Liver (tissue), 8 donors: ENCODE measurements at regions not wholly inside any gene's neighbourhood (a gene's known extent, or its start where the extent isn't known, plus 50 kb on each side); places are given as distances from the start of the nearest gene placed in this dataset.

Experiments
- DNase-seq: peaks from one replicate; pipeline ENCODE4 v3.0.0-alpha.2; 2017; ENCODE audit warnings: low spot score
- H3K27ac ChIP-seq, 2 donors: one replicate each; pipeline ENCODE4 v1.7.0; 2013; ENCODE audit warnings: inconsistent platforms in 2 of 2, low read length in 2 of 2, control low read depth in 1 of 2, low read depth in 1 of 2, mild to moderate bottlenecking in 1 of 2
- H3K27me3 ChIP-seq, 4 donors: one replicate each; pipeline versions ENCODE4 v1.6.1 to v1.7.0; 2013; ENCODE audit warnings: low read length in 3 of 4, inconsistent platforms in 1 of 4, mild to moderate bottlenecking in 1 of 4, moderate library complexity in 1 of 4; ENCODE audit not compliant: control insufficient read depth in 4 of 4, insufficient read depth in 4 of 4
- H3K36me3 ChIP-seq, 4 donors: one replicate each; pipeline versions ENCODE4 v1.6.1 to v1.7.0; 2013; ENCODE audit warnings: low read length in 3 of 4, mild to moderate bottlenecking in 3 of 4, low read depth in 1 of 4, moderate library complexity in 1 of 4; ENCODE audit not compliant: control insufficient read depth in 4 of 4, insufficient read depth in 3 of 4
- H3K4me1 ChIP-seq, 4 donors: one replicate each; pipeline versions ENCODE4 v1.6.1 to v1.7.0; 2013; ENCODE audit warnings: low read length in 3 of 4, mild to moderate bottlenecking in 3 of 4, moderate library complexity in 1 of 4; ENCODE audit not compliant: control insufficient read depth in 4 of 4, insufficient read depth in 4 of 4
- H3K4me3 ChIP-seq, 3 donors: one replicate each; pipeline versions ENCODE4 v1.6.1 to v1.7.0; 2013; ENCODE audit warnings: low read length in 3 of 3, control low read depth in 1 of 3, low read depth in 1 of 3, mild to moderate bottlenecking in 1 of 3
- H3K9ac ChIP-seq, 2 donors: one replicate each; pipeline ENCODE4 v1.7.0; 2013; ENCODE audit warnings: low read length in 2 of 2, mild to moderate bottlenecking in 2 of 2, moderate library complexity in 2 of 2, control low read depth in 1 of 2, low read depth in 1 of 2
- H3K9me3 ChIP-seq, 4 donors: one replicate each; pipeline versions ENCODE4 v1.6.1 to v1.7.0; 2013; ENCODE audit warnings: low read length in 3 of 4; ENCODE audit not compliant: control insufficient read depth in 4 of 4
- ATF3 ChIP-seq: IDR thresholded peaks from 2 replicates; pipeline ENCODE4 v1.6.1; 2016; ENCODE audit warnings: antibody characterized with exemption
- CTCF ChIP-seq: fragments of 150-350 bp; IDR thresholded peaks from 2 replicates; pipeline ENCODE4 v1.5.1; 2017; ENCODE audit warnings: improper control_type of control experiment, low read depth, low read length; ENCODE audit not compliant: missing input control
- EGR1 ChIP-seq, 2 donors: IDR thresholded peaks; 2 replicates each; pipeline ENCODE4 v1.6.1; 2016 to 2018; ENCODE audit warnings: antibody characterized with exemption in 2 of 2, low read depth in 2 of 2
- FOXA1 ChIP-seq: IDR thresholded peaks from 2 replicates; pipeline ENCODE4 v1.6.1; 2016; ENCODE audit warnings: antibody characterized with exemption
- FOXA2 ChIP-seq: IDR thresholded peaks from 2 replicates; pipeline ENCODE4 v1.6.1; 2016; ENCODE audit warnings: antibody characterized with exemption
- GABPA ChIP-seq, 2 donors: IDR thresholded peaks in 1 of 2; conservative IDR thresholded peaks in 1 of 2; 2 replicates each; pipeline ENCODE4 v1.6.1; 2016; ENCODE audit warnings: antibody characterized with exemption in 2 of 2, mild to moderate bottlenecking in 1 of 2, moderate library complexity in 1 of 2
- HNF4A ChIP-seq, 2 donors: conservative IDR thresholded peaks; 2 replicates each; pipeline ENCODE4 v1.6.1; 2016; ENCODE audit warnings: antibody characterized with exemption in 2 of 2, mild to moderate bottlenecking in 2 of 2
- HNF4G ChIP-seq: IDR thresholded peaks from 2 replicates; pipeline ENCODE4 v1.6.1; 2016; ENCODE audit warnings: antibody characterized with exemption
- JUND ChIP-seq, 2 donors: IDR thresholded peaks; 2 replicates each; pipeline ENCODE4 v1.6.1; 2016; ENCODE audit warnings: antibody characterized with exemption in 2 of 2
- MAX ChIP-seq: IDR thresholded peaks from 2 replicates; pipeline ENCODE4 v1.6.1; 2016; ENCODE audit warnings: antibody characterized with exemption
- NR2F2 ChIP-seq: IDR thresholded peaks from 2 replicates; pipeline ENCODE4 v1.6.1; 2016; ENCODE audit warnings: antibody characterized with exemption
- RAD21 ChIP-seq, 2 donors: IDR thresholded peaks; 2 replicates each; pipeline ENCODE4 v1.6.1; 2016; ENCODE audit warnings: antibody characterized with exemption in 2 of 2, mild to moderate bottlenecking in 2 of 2
- REST ChIP-seq: IDR thresholded peaks from 2 replicates; pipeline ENCODE4 v1.6.1; 2016; ENCODE audit warnings: antibody characterized with exemption, mild to moderate bottlenecking
- RXRA ChIP-seq, 2 donors: IDR thresholded peaks; 2 replicates each; pipeline ENCODE4 v1.6.1; 2017 to 2018; ENCODE audit warnings: antibody characterized with exemption in 2 of 2, mild to moderate bottlenecking in 1 of 2
- SP1 ChIP-seq: IDR thresholded peaks from 2 replicates; pipeline ENCODE4 v1.6.1; 2018; ENCODE audit warnings: antibody characterized with exemption, mild to moderate bottlenecking
- TAF1 ChIP-seq: conservative IDR thresholded peaks from 2 replicates; pipeline ENCODE4 v1.6.1; 2016; ENCODE audit warnings: antibody characterized with exemption, mild to moderate bottlenecking
- YY1 ChIP-seq: IDR thresholded peaks from 2 replicates; pipeline ENCODE4 v1.6.1; 2016; ENCODE audit warnings: antibody characterized with exemption, mild to moderate bottlenecking
- ZBTB33 ChIP-seq: IDR thresholded peaks from 2 replicates; pipeline ENCODE4 v1.6.1; 2016; ENCODE audit warnings: antibody characterized with exemption
- WGBS: extraction: QIAGEN DNeasy Blood & Tissue Kit; methylation state at CpG from one replicate; pipeline ENCODE4 v1.1.7; 2013; 5-methylcytosine and 5-hydroxymethylcytosine counted together
- donor health status: healthy.
- donor health status: healthy.
- donor health status: healthy.
- donor health status: healthy.
- donor health status: healthy.

- no peak for TF ChIP-seq JUND (IDR thresholded peaks at IDR 0.05)
- TF ChIP-seq NR2F2: no peak
- no peak for TF ChIP-seq ATF3
- no peak for TF ChIP-seq ZBTB33
- TF ChIP-seq YY1: no peak
- no peak for TF ChIP-seq HNF4G
- TF ChIP-seq MAX: no peak
- TF ChIP-seq REST: no peak
- no peak for TF ChIP-seq TAF1
- no peak for TF ChIP-seq RAD21 (IDR thresholded peaks at IDR 0.05)
- no peak for TF ChIP-seq FOXA2
- no peak for TF ChIP-seq RXRA (IDR thresholded peaks at IDR 0.05)
- no peak for TF ChIP-seq SP1
- no peak for TF ChIP-seq GABPA (IDR thresholded peaks at IDR 0.05 in 1 of 2, conservative IDR thresholded peaks at IDR 0.05 in 1 of 2)
- no peak for TF ChIP-seq FOXA1
- TF ChIP-seq HNF4A (conservative IDR thresholded peaks at IDR 0.05): no peak
- no peak for TF ChIP-seq CTCF
- TF ChIP-seq EGR1 (IDR thresholded peaks at IDR 0.05; ENCODE audit: low read depth in 2 of 2): no peak
- Histone ChIP-seq H3K27ac (no peak overlapping the region), H3K9ac (no peak overlapping the region), H3K9me3 (peaks cover 0 to 2% (median 0%) of the 10 kb centered on the region in 4 donors), H3K4me3 (no peak overlapping the region), H3K4me1 (no peaks in the 10 kb centered on the region), H3K27me3 (no peaks in the 10 kb centered on the region), H3K36me3 (no peaks in the 10 kb centered on the region)
- no peak for DNase-seq
- 56% methylated on average over 4 of the region's 4 CpGs for WGBS
Measured at GRCh38 chr2:53549497-53549896, 218.1 kb upstream of the CHAC2 start.
